Right cardiac atrium (tissue), 5 donors: ENCODE measurements at regions not wholly inside any gene's neighbourhood (a gene's known extent, or its start where the extent isn't known, plus 50 kb on each side); places are given as distances from the start of the nearest gene placed in this dataset.

ENCODE experiments used
- ATAC-seq, 2 donors: fragments of 200-7000 bp; cut with Tn5 transposase; one replicate each; pipeline versions ENCODE4 v1.8.0 to v1.9.1; 2020; ENCODE audit warnings: moderate library complexity in 2 of 2, mild to moderate bottlenecking in 1 of 2
- DNase-seq, 3 donors: peaks; one replicate each; pipeline ENCODE4 v3.0.0-alpha.2; 2020
- H3K27ac ChIP-seq: one replicate; pipeline ENCODE4 v1.5.1; 2013; ENCODE audit warnings: mild to moderate bottlenecking, low read length, control low read depth, moderate library complexity
- H3K27me3 ChIP-seq: one replicate; pipeline ENCODE4 v1.6.1; 2013; ENCODE audit not compliant: control insufficient read depth, insufficient read depth
- H3K4me1 ChIP-seq: one replicate; pipeline ENCODE4 v1.6.1; 2013; ENCODE audit warnings: low read length; ENCODE audit not compliant: control insufficient read depth, insufficient read depth
- H3K4me3 ChIP-seq: one replicate; pipeline ENCODE4 v1.5.1; 2013; ENCODE audit warnings: low read length, control low read depth
- H3K9me3 ChIP-seq: one replicate; pipeline ENCODE4 v1.6.1; 2013; ENCODE audit warnings: low read length; ENCODE audit not compliant: control insufficient read depth
- WGBS: extraction: QIAGEN DNeasy Blood & Tissue Kit; methylation state at CpG from one replicate; pipeline ENCODE4 v1.1.7; 2013; 5-methylcytosine and 5-hydroxymethylcytosine counted together
- intact Hi-C, 4 donors: fragments of 100-400 bp; cut with DNase I; formaldehyde crosslinking; loops; one replicate each; pipeline versions ENCODE4 v1.11.0 to v1.14.0; 2022 to 2023
- donor health status: healthy with polysubstance abuse.
- donor health status: DM: no; HTN: yes; CAD: no.
- donor health status: DM: no; HTN: no; CAD: no.
- donor health status: DM: no; HTN: yes; CAD: no; lungs with severe emphysema.
- donor health status: DM: yes; HTN: yes; CAD: no.

GRCh38 chr5:145708169-145708568 lies 127.0 kb downstream of the PRELID2 start:
- H3K27me3 ChIP-seq = no peaks in the 10 kb centered on the region
- no peaks in the 10 kb centered on the region for H3K9me3 ChIP-seq
- no peak overlapping the region for H3K27ac ChIP-seq
- intact Hi-C loops = no loop called here
- ATAC-seq (no peak), DNase-seq (no peak)
- no peak overlapping the region for H3K4me3 ChIP-seq
- no peaks in the 10 kb centered on the region for H3K4me1 ChIP-seq

- H3K9me3 ChIP-seq = no peaks in the 10 kb centered on the region
- no peak overlapping the region for H3K4me3 ChIP-seq
- DNase-seq (no peak), ATAC-seq (no peak)
- no peaks in the 10 kb centered on the region for H3K4me1 ChIP-seq
- 93% methylated on average over 3 of the region's 3 CpGs for WGBS
- no peak overlapping the region for H3K27ac ChIP-seq
- no peaks in the 10 kb centered on the region for H3K27me3 ChIP-seq
- intact Hi-C loops = no loop called here
These were observed 130.4 kb downstream of the PRELID2 start for GRCh38 chr5:145704724-145705123.

- no peaks in the 10 kb centered on the region for H3K9me3 ChIP-seq
- H3K27ac ChIP-seq = no peak overlapping the region
- 94% methylated on average over 4 of the region's 4 CpGs for WGBS
- H3K4me3 ChIP-seq = no peak overlapping the region
- H3K4me1 ChIP-seq = no peaks in the 10 kb centered on the region
- intact Hi-C loops = no loop called here
- H3K27me3 ChIP-seq = no peaks in the 10 kb centered on the region
- no peak for DNase-seq
- no peak for ATAC-seq
These were observed 131.3 kb downstream of the PRELID2 start for GRCh38 chr5:145703856-145704255.

- Histone ChIP-seq H3K27me3 (no peaks in the 10 kb centered on the region), H3K4me1 (no peaks in the 10 kb centered on the region), H3K9me3 (no peaks in the 10 kb centered on the region), H3K27ac (no peak overlapping the region), H3K4me3 (no peak overlapping the region)
- intact Hi-C loops = no loop called here
- 92% methylated on average over 3 of the region's 3 CpGs for WGBS
- ATAC-seq (no peak), DNase-seq (no peak)
These were observed 133.7 kb downstream of the PRELID2 start for GRCh38 chr5:145701404-145701803.

- Histone ChIP-seq H3K4me1 (no peaks in the 10 kb centered on the region), H3K4me3 (no peak overlapping the region), H3K27me3 (no peaks in the 10 kb centered on the region), H3K9me3 (no peaks in the 10 kb centered on the region), H3K27ac (no peak overlapping the region)
- no peak for DNase-seq
- no peak for ATAC-seq
- WGBS = 79% methylated on average over 2 of the region's 2 CpGs
- intact Hi-C loops = no loop called here
These were observed 135.3 kb downstream of the PRELID2 start for GRCh38 chr5:145699846-145700245.

DNA sequence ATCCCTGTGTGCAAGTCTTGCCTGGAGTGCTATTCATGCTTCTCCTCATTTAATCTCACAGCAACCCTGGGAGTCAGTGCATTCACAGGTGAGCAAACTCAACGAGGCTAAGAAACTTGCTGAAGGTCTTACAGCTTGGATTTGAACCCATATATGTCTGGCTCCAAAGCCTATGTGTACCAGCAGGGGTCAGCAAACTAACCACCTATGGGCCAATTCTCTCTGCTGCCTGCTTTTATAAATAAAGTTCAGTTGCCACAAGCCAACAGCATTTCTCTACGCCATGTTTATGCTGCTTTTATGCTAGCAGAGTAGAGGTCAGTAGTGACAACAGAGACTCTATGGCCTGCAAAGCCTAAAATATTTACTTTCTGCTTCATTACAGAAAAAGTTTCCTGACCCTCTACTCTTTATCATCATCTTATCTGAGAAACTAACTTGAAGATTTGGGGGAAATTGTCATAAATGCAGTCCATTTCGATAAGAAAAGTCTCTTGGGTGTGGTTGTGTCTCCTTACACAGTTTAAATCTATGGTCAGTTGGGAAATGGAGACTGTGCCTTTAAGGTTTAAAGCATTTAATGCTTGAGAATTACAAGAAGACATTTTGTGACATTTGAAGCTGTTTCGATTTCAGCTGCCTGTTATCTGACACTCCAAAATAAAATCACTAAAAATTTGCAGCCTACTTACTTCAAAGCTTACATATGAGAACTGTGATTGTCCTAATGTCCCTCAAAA lies 137.7 kb downstream of the PRELID2 start:
- no peaks in the 10 kb centered on the region for H3K4me1 ChIP-seq
- 53% methylated on average over 4 of the region's 4 CpGs for WGBS
- intact Hi-C loops = no loop called here
- ATAC-seq (no peak), DNase-seq (peak in 1 of 3 donors; percentile 34)
- no peak overlapping the region for H3K27ac ChIP-seq
- H3K9me3 ChIP-seq = no peaks in the 10 kb centered on the region
- H3K4me3 ChIP-seq = no peak overlapping the region
- H3K27me3 ChIP-seq = no peaks in the 10 kb centered on the region

- H3K27ac ChIP-seq = no peak overlapping the region
These were observed 145.9 kb downstream of the PRELID2 start for GRCh38 chr5:145689235-145689634.

GRCh38 chr5:145687943-145688342 lies 147.2 kb downstream of the PRELID2 start:
- intact Hi-C loops = loop anchor here in 2 of 4 donors (10.0 kb wide), 2 partner anchors 137 to 367 kb away; no protein-coding TSS in a partner anchor
- ATAC-seq = no peak
- DNase-seq = no peak

More at GRCh38 chr5:145689235-145689634, 145.9 kb downstream of the PRELID2 start:
- Histone ChIP-seq H3K9me3 (no peaks in the 10 kb centered on the region), H3K4me3 (no peak overlapping the region), H3K27me3 (no peaks in the 10 kb centered on the region), H3K4me1 (no peaks in the 10 kb centered on the region)
- WGBS = 50% methylated on average over 3 of the region's 3 CpGs
- ATAC-seq (peak in 1 of 2 donors; percentile 16), DNase-seq (no peak)
- intact Hi-C loops = loop anchor here in 2 of 4 donors (10.0 kb wide), 2 partner anchors 136 to 366 kb away; no protein-coding TSS in a partner anchor

DNA sequence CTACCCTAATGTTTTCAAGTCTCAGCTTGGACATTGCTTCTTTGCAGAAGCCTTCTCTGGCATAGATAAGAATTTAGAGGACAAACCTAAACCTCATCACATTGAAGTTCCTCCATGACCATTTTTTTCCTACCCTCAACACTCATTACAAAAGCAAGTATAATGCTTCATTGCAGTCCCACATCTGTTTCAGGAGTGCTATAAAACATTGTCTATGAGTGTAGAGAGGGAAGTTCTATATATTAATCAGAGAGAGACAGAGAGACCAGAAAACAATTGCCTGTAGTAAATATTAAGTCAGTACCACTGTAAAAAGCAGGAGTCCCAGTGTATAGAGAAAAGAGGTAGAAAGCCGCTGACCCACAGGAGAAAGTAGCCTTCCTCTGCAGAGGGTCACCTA lies 149.7 kb downstream of the PRELID2 start:
- no peaks in the 10 kb centered on the region for H3K4me1 ChIP-seq
- intact Hi-C loops = loop anchor here in 2 of 4 donors (10.0 kb wide), 2 partner anchors 139 to 369 kb away; no protein-coding TSS in a partner anchor
- DNase-seq (no peak), ATAC-seq (no peak)
- no peaks in the 10 kb centered on the region for H3K9me3 ChIP-seq
- H3K27ac ChIP-seq = no peak overlapping the region
- no peaks in the 10 kb centered on the region for H3K27me3 ChIP-seq
- no peak overlapping the region for H3K4me3 ChIP-seq
- 98% methylated on average over 1 of the region's 1 CpG for WGBS

More at GRCh38 chr5:145687943-145688342, 147.2 kb downstream of the PRELID2 start:
- Histone ChIP-seq H3K27ac (no peak overlapping the region), H3K4me1 (no peaks in the 10 kb centered on the region), H3K9me3 (no peaks in the 10 kb centered on the region), H3K27me3 (no peaks in the 10 kb centered on the region), H3K4me3 (no peak overlapping the region)
- 88% methylated on average over 4 of the region's 4 CpGs for WGBS

DNA sequence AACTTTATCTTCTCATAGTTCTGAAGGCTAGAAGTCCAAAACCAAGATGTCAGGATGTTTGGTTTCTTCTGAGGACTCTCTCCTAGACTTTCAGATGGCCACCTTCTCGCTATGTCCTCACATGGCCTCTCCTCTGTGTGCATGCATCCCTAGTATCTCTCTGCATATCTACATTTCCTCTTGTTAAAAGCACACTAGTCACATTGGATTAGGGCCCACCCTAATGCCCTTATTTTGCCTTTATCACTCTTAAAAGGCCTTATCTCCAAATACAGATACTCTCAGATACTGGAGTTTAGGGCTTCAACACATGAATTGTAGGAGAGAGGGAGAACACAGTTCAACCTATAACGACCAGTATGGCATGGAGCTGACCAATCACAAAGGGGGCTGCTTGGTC lies 151.7 kb downstream of the PRELID2 start:
- WGBS = 91% methylated on average over 2 of the region's 2 CpGs
- DNase-seq (no peak), ATAC-seq (no peak)
- Histone ChIP-seq H3K4me3 (no peak overlapping the region), H3K27me3 (no peaks in the 10 kb centered on the region), H3K4me1 (no peaks in the 10 kb centered on the region), H3K9me3 (no peaks in the 10 kb centered on the region), H3K27ac (no peak overlapping the region)
- intact Hi-C loops = loop anchor here in 2 of 4 donors (10.0 kb wide), 2 partner anchors 141 to 371 kb away; no protein-coding TSS in a partner anchor

DNA sequence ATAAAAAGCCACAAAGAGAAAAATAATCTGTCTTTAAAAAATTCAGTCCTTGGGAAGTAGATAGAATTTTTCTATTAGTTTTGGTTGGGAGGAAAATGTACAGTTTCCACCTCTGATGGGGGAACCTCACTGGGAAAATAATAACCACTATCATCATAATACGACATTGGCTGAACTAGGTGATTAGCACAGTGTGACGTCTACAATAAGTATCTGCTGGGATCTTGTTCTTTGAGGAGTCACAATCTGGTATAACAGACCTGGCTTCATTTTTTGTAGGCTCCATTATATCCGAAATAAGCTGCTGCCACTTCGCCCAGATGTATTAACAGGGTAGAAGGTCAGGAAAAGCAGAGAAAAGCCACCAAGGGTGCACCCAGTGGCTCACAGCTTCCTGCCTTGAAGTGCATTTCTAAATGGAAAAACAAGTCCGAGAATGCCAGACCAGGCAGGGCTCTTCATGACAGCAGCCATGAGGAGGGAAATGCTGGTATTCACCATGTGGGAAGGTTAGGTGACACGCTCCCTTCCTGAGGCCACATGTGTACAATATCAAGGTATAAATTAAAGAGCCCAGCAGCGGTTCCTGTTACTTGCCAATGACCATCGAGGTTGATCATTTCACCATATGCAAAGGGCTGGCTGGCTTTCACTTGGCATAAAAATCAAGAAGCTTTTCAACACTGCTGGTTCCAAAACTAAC lies 152.8 kb downstream of the PRELID2 start:
- DNase-seq (peak in 2 of 3 donors; percentile 22 to 41), ATAC-seq (peak in 1 of 2 donors; percentile 14)
- H3K9me3 ChIP-seq = no peaks in the 10 kb centered on the region
- intact Hi-C loops = loop anchor here in 2 of 4 donors (10.0 kb wide), 2 partner anchors 142 to 372 kb away; no protein-coding TSS in a partner anchor
- no peaks in the 10 kb centered on the region for H3K27me3 ChIP-seq
- H3K4me1 ChIP-seq = no peaks in the 10 kb centered on the region
- H3K27ac ChIP-seq = no peak overlapping the region
- 61% methylated on average over 8 of the region's 8 CpGs for WGBS
- no peak overlapping the region for H3K4me3 ChIP-seq
